Keratinocyte (primary cell): ENCODE measurements at regions not wholly inside any gene's neighbourhood (a gene's known extent, or its start where the extent isn't known, plus 50 kb on each side); places are given as distances from the start of the nearest gene placed in this dataset.

Experiments
- DNase-seq: peaks from one replicate; pipeline ENCODE4 v3.0.0-alpha.2; 2011; ENCODE audit warnings: low read depth, missing footprints, low spot score
- FAIRE-seq: peaks from 2 replicates; lab custom pipeline; 2011; peaks lifted over from hg19 to GRCh38; lab: Jason Lieb, UNC
- H2AFZ ChIP-seq: 2 replicates; pipeline ENCODE4 v1.6.0; 2012; ENCODE audit warnings: low read length, control low read depth, inconsistent platforms; ENCODE audit not compliant: control insufficient read depth
- H3K27ac ChIP-seq: 2 replicates; pipeline ENCODE4 v1.5.1; 2011; ENCODE audit warnings: low read length; ENCODE audit not compliant: control insufficient read depth, insufficient read depth
- H3K27me3 ChIP-seq: 3 replicates; pipeline ENCODE4 v1.6.0; 2011; ENCODE audit warnings: low read length; ENCODE audit not compliant: control insufficient read depth, insufficient read depth; ENCODE audit errors: extremely low read depth
- H3K36me3 ChIP-seq, 2 experiments: 2 replicates in 1 of 2; 3 replicates in 1 of 2; pipeline ENCODE4 v1.5.1; 2011; ENCODE audit warnings: low read length in 2 of 2, mild to moderate bottlenecking in 1 of 2; ENCODE audit not compliant: control insufficient read depth in 2 of 2, insufficient read depth in 2 of 2; ENCODE audit errors: extremely low read depth in 1 of 2
- H3K4me1 ChIP-seq: 3 replicates; pipeline ENCODE4 v1.5.1; 2011; ENCODE audit warnings: low read length; ENCODE audit not compliant: control insufficient read depth, insufficient read depth; ENCODE audit errors: extremely low read depth
- H3K4me2 ChIP-seq: 3 replicates; pipeline ENCODE4 v1.6.0; 2011; ENCODE audit warnings: low read depth, low read length; ENCODE audit not compliant: control insufficient read depth, insufficient read depth; ENCODE audit errors: extremely low read depth
- H3K4me3 ChIP-seq, 3 experiments: fragments of 200-600 bp in 1 of 3; sonication (generic) in 1 of 3; 2 replicates in 2 of 3; 3 replicates in 1 of 3; pipeline ENCODE4 v1.5.1; 2011 to 2016; ENCODE audit warnings: low read length in 3 of 3, mild to moderate bottlenecking in 3 of 3, control low read depth in 2 of 3, inconsistent platforms in 1 of 3, low read depth in 1 of 3, mixed read lengths in 1 of 3, mixed run types in 1 of 3, moderate library complexity in 1 of 3; ENCODE audit not compliant: control insufficient read depth in 2 of 3, insufficient read depth in 2 of 3; ENCODE audit errors: extremely low read depth in 1 of 3
- H3K79me2 ChIP-seq: 2 replicates; pipeline ENCODE4 v1.6.0; 2012; ENCODE audit warnings: low read length; ENCODE audit not compliant: control insufficient read depth, insufficient read depth
- H3K9ac ChIP-seq: 3 replicates; pipeline ENCODE4 v1.6.0; 2011; ENCODE audit warnings: low read length; ENCODE audit not compliant: control insufficient read depth, insufficient read depth; ENCODE audit errors: extremely low read depth
- H3K9me1 ChIP-seq: 3 replicates; pipeline ENCODE4 v1.6.0; 2011; ENCODE audit warnings: low read length; ENCODE audit not compliant: control insufficient read depth, insufficient read depth; ENCODE audit errors: extremely low read depth
- H3K9me3 ChIP-seq: 2 replicates; pipeline ENCODE4 v1.5.1; 2012; ENCODE audit warnings: low read depth, low read length; ENCODE audit not compliant: control insufficient read depth
- H4K20me1 ChIP-seq: 3 replicates; pipeline ENCODE4 v1.6.0; 2011; ENCODE audit warnings: low read length; ENCODE audit not compliant: control insufficient read depth, insufficient read depth; ENCODE audit errors: extremely low read depth
- EZH2 ChIP-seq: IDR thresholded peaks from one replicate; pipeline ENCODE4 v1.6.1; 2012; ENCODE audit warnings: inconsistent platforms, mild to moderate bottlenecking, low read length, moderate library complexity
- dilution Hi-C: fragments of 300-500 bp; cut with MboI; formaldehyde crosslinking; loops from one replicate; pipeline ENCODE4 v1.7.0; 2020; ENCODE audit warnings: low sequenced_read_pairs; ENCODE audit not compliant: extremely low pct_ligation_motif_present
- TF ChIP-seq, protein P1 (sequence below), 3 experiments: IDR thresholded peaks in 1 of 3; conservative IDR thresholded peaks in 1 of 3; optimal IDR thresholded peaks in 1 of 3; 2 replicates in 2 of 3; 3 replicates in 1 of 3; pipeline versions ENCODE3 to v1.5.1; 2011; ENCODE audit warnings: low read length in 3 of 3, mild to moderate bottlenecking in 3 of 3, moderate library complexity in 2 of 3, control low read depth in 1 of 3, inconsistent platforms in 1 of 3; ENCODE audit not compliant: insufficient read depth in 2 of 3; ENCODE audit errors: extremely low read depth in 1 of 3

DNA sequence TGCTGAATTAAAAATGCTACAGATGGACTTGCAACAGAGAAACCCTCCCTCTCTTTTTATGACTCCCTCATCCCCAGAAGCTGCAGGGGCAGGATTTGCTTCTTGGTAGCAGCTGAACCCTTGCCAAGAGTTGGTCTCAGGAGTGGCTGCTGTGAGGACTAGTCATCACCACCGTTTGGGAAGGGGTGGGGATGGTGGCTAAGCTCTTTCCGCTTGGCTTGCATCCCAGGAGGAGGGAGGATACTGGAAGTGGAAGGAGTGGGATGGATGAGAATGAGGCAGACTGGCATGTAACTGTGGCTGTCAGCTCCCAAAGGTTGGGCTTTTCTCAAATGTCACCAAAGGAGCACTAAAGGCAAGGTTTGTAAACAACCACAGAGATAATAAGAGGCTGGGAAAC is 50.8 kb upstream of the COL24A1 start:
- H3K4me2 ChIP-seq = no peak overlapping the region

More for the DNA sequence above, 50.8 kb upstream of the COL24A1 start:
- Histone ChIP-seq H2AFZ (no peak overlapping the region), H4K20me1 (no peaks in the 10 kb centered on the region), H3K4me3 (no peak overlapping the region), H3K79me2 (no peaks in the 10 kb centered on the region), H3K9me1 (no peaks in the 10 kb centered on the region), H3K27ac (no peak overlapping the region), H3K9me3 (no peaks in the 10 kb centered on the region), H3K27me3 (no peaks in the 10 kb centered on the region), H3K9ac (no peak overlapping the region), H3K36me3 (no peaks in the 10 kb centered on the region), H3K4me1 (no peaks in the 10 kb centered on the region)
- no peak for DNase-seq
- dilution Hi-C loops = no loop called here
- FAIRE-seq = no peak
- TF ChIP-seq EZH2 = no peak
- TF ChIP-seq, protein P1, sequence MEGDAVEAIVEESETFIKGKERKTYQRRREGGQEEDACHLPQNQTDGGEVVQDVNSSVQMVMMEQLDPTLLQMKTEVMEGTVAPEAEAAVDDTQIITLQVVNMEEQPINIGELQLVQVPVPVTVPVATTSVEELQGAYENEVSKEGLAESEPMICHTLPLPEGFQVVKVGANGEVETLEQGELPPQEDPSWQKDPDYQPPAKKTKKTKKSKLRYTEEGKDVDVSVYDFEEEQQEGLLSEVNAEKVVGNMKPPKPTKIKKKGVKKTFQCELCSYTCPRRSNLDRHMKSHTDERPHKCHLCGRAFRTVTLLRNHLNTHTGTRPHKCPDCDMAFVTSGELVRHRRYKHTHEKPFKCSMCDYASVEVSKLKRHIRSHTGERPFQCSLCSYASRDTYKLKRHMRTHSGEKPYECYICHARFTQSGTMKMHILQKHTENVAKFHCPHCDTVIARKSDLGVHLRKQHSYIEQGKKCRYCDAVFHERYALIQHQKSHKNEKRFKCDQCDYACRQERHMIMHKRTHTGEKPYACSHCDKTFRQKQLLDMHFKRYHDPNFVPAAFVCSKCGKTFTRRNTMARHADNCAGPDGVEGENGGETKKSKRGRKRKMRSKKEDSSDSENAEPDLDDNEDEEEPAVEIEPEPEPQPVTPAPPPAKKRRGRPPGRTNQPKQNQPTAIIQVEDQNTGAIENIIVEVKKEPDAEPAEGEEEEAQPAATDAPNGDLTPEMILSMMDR (optimal IDR thresholded peaks at IDR 0.05 in 1 of 3, IDR thresholded peaks at IDR 0.05 in 1 of 3, conservative IDR thresholded peaks at IDR 0.05 in 1 of 3; ENCODE audit: extremely low read depth in 1 of 3, insufficient read depth in 2 of 3, low read length in 3 of 3) = no peak
